Smooth muscle cell of the brain vasculature (primary cell): ENCODE measurements at regions not wholly inside any gene's neighbourhood (a gene's known extent, or its start where the extent isn't known, plus 50 kb on each side); places are given as distances from the start of the nearest gene placed in this dataset.

Source experiments
- DNase-seq: peaks from one replicate; pipeline ENCODE4 v3.0.0-alpha.2; 2012; ENCODE audit warnings: low read depth, low spot score

DNA sequence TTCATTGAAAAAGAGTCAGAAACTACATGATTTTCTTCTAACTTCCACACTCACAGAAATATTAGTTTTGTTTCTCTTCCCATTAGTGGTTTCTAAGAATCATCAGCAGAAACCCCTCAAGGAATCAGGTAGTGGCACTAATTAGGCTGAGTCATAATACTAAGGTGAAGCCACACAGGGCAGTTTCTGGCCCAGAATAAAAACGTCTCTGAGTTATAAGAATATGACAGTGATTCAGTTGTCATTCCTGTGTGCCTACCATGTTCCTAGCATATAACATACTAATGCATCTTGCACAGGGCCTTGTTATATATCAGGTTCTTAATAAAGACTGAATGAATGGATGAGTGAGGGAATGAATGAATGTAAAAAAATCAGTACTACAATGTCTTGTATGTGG lies 206.0 kb upstream of the PLEKHG7 start:
- no peak for DNase-seq

DNA sequence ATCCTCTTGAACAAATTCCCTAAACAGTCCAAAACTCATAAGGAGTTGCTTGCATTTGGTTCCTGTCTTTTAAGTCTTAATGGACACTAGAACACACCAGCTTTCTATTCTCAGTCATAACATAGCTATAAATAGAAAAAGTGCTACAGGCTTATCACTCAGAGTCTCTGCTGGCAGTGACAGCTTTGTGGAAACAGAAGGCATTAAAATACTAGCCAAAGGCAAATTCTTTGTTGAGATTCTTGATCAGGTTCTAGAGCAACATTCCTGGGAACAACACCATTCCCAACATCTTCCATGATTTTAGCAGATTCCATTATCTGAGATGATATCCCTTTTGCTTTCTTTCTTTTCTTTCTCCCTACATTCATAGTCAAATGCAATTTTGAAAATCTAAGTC lies 207.7 kb upstream of the PLEKHG7 start:
- no peak for DNase-seq

DNA sequence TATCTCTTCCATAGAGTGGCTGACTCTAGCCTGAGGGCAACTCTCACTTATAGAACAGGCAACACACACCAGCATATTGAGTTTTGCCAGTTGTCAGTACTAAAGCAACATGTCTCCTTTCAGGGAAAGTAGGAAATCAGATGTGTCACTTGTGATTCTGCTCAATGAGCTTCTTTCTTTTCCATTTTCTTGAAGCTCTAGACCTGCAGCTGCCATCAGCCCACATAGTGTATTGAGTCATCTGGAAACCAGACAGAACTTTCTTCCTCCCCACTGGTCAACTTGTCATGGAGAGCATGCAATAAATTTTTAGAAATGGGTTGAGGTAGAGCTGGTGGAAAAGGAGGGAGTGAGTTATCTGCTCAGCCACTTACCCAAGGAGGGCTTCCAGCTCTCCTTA lies 209.0 kb upstream of the PLEKHG7 start:
- DNase-seq, result no peak

DNA sequence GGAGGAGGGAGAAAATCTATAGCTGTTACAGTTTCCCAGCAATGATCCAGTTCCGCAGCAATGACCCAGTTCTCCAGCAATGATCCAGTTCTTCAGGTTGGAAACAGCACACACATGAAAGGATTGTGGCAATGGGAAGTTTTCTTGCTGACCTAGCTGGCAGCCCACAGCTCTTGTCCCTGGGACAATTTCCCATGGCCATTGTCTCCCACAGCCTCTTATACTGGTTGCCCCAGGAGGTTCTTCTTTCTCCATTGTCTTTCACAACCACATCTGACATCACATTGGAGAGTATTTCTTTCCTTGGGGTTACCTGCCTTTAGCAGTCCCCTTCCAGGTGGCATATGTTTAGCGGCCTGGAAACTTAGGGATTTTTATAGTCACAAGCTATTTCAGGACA lies 209.8 kb upstream of the PLEKHG7 start:
- DNase-seq, result no peak

DNA sequence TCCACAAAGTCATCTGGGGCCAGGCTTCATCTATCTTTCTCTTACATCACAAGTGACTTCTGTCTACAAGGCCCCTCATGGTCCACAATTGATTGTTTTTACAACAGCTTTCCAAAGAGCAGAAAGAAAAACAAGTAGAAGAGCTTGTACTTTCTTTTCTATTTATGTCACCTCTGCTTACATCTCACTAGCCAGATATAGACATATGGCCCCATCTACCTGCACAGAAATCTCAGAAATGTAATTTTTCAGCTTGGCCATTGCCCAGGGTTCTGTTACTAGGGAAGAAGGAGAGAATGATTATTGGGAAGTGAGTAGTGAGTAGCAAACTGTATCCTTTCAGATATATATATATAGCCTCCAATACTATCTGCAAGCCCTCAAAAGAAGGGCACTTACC lies 210.5 kb upstream of the PLEKHG7 start:
- DNase-seq, result no peak

DNA sequence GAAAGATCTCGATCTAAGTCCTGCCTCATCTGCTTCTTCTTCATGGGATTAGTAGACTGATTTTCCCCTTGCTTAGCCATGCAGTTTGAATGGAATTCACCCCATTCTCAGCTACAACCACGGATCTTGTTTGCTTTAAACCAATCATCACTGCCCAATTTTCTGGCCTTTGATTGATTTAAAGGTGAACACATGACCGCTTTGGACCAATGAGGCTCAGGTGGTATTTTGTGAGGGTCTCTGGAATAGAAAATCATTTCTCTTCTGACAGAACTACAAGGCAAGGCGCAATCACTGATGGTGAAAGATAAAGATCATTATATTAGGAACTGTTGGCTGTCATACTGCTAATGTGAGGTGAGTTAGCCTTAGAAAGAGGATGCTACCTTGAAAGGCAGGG lies 213.0 kb upstream of the PLEKHG7 start:
- no peak for DNase-seq

DNA sequence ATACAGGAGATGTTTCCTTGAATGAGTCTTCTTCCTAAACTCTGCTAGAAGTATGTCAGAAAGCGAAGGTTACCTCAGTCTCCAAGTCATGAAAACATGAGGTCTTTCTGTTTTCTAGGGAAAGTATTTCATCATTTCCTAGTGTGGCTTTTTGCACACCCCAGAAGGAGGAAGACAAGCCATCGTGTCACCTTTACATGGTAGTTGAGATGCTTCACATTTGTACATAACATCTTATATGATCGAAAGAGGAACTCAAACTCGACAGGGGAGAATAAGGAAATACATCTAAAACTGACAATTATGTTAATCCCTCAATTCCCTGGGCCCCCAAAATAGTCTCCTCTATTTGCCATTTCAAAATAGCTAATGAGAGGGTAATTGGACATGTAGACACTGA lies 214.1 kb upstream of the PLEKHG7 start:
- DNase-seq, result no peak

DNA sequence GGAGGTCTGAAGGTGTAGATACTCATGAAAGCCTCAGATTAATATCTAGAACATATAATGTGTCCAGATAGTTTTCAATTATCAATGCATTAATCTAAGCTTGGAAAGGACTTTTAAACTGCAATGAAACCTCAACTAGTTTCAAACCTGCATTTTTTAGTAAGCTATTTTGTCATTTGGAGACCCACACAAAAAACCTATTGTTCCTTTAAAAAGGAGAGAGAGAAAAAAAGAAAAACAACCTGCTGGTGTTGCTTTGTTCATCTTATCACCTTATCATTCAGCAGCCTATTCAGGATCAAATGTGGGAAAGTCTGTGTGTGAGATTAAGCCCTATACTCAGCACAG lies 215.7 kb upstream of the PLEKHG7 start:
- no peak for DNase-seq

DNA sequence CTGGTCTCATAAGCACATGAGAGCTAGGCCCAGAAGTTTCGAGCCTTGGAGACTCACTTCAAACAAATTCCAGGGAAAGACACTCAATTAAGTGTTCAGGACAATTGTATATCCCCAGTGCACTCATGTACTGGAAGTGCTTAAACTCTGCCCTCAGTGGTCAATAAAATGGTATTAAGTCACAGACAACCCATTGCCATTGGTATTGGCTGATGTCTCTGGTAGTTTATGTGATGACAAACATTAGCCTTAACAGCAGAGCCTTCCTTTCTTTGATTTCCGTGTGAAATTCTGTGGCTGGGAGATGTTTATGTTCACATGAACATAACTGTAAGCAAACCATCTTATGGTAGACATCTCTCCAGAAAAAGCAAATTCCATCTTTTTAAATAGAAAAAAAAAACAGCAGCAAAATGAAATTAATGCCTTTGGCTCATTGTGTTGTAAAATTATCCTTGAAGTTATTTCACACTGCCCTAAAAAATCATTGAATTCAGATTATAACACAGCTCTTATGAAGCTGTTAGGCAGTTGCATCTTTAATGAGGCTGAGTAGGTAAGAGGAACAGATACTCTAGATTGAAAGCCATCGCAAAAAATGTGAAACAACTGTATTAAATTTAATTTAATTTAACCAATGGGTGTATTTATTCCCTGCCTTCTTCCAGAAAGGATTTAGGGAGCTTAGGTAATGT lies 216.2 kb upstream of the PLEKHG7 start:
- DNase-seq, result no peak

DNA sequence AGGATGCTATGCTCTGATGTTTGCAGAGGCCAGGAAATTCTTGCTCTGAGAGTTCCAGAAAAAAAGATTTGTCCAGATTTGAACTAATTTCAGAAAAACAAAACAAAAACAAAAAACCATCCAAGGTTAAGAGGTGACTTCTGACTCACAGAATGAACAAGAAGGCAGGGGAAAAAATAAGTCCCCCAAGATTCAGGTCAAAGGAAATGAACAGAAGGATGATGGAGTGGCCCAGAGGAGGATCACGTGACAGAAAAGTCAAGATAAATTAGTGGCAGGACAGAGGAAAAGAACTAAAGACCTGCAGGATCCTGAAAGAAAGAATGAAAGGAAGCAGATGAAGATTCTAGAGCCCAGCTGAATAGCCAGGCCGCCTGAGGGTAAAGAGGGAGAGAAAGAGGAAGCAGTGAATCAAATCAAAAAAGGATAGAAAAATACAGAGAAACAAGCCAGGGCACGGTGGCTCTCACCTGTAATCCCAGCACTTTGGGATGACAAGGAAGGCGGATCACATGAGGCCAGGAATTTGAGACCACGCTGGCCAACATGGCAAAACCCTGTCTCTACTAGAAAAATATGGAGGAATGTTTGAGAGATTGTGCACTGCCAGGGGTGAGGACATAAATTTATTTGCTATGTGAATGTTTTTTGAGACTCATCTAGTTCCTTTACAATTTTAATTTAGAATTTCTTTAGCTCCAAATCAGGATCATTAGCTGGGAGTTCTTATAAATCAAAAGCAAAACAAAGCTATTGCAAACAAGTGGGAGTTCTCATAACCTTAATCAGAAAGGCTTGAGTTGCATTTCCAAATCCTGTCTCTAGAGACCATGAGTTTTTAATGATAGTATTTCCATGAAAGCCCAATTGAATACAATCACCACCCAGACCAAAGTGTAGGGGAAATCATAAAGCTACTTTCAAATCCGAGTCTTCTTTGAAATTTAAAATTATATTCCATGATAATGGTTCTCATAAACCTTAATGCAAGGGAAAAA lies 217.1 kb upstream of the PLEKHG7 start:
- DNase-seq, result no peak

DNA sequence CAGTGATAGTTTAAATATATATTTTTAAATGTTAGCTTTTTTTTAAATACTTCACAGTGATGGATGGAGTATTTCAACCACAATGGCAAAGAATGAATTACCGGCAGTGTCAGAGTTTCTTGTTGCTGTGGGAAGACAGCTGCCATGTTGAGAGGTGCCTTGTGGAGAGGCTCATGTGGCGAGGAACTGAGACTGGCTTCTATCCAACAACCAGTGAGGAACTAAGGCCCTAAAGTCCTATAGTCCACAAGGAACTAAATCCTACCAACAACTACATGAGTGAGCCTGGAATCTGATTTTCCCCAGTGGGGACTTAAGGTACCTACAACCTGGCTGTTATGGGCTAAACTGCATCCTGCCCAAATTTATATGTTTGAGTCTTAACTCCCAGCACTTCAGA lies 220.2 kb upstream of the PLEKHG7 start:
- no peak for DNase-seq

DNA sequence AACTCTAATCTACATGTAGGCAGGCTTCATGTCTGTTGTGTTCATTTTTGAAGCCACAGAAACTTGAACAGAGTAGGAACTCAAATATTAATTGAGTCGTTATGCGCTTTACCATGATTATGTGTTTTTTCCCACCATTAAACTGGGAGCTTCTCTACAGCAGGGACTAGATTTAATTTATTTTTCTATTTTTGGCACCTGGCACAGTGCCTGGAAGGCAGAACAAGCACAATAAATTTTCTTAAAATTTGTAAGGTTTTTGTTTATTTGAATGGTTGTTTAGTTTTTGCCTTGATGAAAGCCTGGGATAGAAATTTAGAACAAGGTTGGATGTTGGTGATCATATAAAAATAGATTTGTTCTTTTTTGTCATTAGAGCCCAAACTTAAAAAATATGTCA lies 221.7 kb upstream of the PLEKHG7 start:
- no peak for DNase-seq

DNA sequence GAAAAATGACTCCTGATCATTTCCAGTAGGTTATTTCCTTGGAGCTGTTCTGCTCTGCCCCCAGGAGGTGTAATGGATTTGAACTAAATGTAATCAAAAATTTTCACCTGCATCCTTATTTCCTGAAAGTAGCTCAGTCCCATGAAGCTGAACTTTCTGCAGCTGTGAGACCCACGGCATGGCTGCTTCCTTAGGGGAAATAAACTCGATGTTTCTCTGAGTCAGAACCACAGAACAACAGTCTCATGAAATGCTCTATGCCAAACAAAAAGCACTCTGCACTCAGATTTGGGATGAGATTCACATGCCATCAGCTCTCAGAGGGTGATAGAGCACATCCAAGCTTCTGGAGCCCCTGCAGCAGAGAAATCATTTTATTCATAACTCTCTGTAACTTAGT lies 224.1 kb upstream of the PLEKHG7 start:
- DNase-seq, result no peak

DNA sequence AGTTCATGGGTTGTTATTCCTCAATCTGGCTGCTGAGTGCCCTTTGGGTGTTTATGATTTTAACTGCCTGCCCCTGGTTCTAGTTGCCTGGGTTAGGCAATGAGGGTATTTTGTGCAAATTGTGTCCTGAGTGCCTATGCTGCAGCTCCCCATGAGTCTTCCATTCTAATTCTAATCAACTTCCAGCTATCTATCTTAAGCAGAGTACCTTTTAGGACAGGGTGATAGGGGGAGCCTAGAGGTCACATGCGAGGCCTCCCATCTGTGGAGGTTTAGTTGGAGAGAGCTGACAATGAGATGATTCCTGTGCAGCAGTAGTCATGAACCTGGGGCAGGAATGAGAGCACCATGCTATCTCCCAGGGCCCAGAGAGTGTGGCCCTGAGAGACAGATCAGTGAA lies 225.9 kb upstream of the PLEKHG7 start:
- DNase-seq, result no peak

DNA sequence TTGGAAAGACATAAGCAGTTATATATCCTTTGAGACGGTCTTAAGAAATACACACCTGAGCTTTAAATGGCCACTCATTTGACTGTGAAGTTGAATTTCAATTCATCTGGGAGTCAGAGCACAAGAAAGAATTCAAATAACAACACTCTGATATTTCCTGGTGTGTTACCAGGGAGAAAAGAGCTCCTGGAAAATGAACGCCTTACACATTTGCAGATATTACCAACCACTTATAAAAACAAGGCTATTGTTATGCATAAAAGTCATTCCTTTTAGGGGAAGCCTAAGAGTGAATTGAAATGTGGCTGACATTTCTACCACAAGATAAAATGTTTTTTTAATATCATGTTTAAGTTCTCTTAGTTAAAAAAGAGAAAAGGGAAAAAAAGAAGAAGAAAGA lies 229.2 kb upstream of the PLEKHG7 start:
- DNase-seq, result no peak

DNA sequence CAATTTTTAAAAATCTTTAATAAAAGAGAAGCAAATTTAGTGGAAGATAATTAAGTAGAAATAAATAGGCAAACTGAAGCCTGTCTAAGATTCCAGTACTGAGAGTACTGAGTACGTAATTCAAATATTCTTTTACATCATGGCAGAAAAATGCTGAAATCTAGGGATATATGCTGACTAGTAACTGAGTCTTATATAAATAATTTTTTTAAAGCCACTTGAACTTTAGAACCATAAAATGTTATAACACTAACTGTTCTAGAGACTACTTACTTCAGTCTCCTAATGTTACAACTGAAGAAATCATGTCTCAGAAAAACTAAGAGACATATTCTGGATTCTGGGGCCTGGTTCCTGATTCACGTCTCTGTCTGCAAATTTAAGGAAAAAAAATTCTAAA lies 230.6 kb upstream of the PLEKHG7 start:
- no peak for DNase-seq

DNA sequence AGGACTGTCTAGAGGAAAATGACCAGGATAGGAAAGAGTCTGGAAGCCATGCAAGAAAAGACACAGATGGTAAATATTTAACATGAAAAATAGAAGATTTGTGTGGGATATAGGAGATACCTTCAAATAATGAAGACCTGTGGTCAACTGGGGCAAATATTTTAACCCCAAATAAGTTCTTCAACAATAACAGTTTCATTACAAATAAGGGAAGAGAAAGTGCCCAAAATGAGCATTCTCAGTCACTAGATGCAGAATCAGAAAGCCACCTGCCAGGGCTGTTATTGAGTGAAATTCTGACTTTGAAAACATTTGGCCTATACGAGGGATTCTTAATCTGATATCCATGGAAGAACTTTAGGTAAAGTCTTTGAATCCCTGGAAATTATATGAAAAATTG lies 231.2 kb upstream of the PLEKHG7 start:
- no peak for DNase-seq

DNA sequence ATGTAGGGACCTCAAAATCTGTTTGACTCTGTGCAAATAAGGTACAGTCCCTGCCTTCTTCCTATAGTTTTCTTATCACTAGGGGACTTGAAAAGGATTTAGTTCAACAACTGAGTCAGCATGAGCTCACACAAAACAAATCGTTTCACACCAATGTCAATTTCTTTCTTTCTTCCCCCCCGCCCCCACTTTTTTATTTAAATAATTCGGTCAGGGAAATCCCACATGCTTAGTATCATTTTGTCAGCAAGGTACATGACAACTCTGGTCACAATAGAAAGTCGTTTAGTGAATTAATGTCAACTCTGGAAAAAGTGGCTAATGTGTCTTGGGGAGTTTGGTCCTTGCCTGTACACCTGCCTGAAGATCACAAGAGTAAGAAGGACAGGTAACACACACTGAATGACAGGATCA lies 232.2 kb upstream of the PLEKHG7 start:
- no peak for DNase-seq

DNA sequence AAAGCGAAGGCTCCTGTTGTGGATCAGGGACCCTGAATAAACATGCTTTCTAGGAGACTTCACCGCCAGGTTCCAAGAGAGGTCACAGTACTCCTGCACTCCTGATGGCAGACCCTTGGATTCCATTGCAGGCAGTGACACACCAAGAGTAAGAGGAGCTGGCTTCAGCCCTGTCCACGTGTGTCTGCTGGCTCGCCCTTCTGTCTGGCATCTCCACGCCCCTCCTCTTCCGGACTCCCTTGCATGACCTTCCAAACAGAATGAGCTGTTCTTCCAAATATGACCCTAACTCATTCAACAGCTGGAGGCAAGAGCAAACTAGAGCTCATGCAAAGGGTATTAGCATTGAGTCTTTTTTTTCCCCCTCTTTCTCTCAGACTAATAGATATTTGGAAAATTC lies 233.0 kb upstream of the PLEKHG7 start:
- no peak for DNase-seq

DNA sequence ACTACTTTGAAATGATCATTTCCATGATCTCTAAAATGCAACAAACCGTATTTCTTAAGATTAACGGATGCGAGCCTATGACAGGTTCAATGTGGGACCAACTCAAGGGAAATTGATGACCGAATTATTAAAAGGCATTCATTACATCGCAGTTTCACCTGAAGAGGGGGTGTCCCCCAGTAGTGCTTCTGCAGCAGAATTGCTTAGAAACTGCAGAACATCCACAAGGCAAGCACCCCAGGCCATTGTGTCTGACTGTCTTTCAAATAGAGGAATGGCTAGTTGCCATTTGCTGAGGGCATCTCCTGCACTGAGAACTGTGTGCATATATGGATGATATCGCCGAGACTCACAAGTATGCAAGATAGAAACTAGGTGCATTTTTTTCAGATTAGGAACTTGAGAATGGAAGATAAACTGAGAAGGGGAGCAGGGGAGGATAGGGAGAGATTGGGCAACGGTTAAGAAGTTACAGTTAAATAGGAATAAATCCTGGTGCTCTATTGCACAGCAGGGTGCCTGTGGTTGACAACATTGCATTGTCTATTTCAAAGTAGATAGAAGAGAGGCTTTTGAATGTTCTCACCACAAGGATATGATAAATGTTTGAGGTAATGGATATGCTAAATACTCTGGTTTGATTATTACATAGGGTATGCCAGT lies 234.3 kb upstream of the PLEKHG7 start:
- DNase-seq, result no peak

DNA sequence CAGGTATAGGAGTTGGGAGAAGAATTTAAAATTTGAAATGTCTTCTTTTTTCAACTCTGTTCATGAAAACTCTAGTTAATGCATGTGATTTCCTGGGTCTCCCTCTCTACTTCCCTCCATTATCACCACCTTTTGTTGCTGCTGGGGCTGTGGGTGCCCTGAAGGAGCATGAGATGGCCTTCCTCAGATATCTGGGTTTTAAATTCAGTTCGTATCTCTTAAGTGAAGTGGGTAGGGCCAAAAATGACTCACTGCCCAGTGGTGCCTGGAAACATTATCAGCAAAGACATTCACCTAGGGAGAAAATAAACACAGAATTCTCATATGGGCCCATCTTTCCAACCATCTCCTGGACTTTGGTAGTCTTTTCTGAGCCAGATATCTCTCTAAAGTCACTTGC lies 234.9 kb upstream of the PLEKHG7 start:
- no peak for DNase-seq

DNA sequence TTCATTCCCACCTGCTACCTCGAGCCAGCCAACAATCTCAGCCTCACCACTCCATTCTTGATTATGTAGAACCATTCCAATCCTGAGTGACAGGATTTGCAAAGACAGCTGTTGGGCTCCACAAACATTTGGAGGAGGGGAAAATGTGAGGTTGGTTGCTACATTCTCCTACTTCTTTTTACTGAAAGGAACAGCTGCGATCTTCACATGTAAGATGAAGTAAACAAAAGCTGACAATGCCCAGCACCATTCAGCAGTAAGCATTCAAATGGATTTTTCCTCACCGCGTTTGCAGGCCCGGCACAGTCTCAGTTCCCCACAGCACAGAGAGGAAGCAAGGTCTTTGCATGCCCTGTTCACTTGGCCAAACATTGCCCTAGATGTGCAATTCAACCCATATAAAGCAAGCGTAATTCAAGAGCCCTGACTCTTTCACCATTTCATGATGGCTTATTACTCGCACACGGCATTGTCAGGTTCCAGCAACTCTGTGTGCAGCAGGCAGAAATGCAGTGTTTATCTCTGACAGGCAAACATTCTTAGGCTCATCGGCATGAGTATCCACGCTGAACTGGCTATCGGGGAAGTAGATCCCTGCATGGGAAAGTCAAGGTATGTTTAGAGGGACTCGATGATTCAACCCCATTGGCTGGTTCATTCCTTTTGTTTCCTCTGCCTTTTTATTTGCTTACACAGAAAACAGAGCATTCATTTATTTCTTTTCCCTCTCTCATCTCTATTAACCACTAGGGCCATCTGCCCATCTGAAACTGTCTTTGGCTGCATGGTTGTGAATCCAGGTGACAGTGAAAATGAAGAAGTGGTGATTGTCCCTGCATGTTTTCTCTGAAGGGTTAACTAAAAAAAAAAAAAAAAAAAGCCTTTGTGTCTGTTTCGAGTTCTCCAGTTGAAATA lies 236.1 kb upstream of the PLEKHG7 start:
- no peak for DNase-seq
